Thoracic aorta (tissue), 2 donors: ENCODE measurements at regions not wholly inside any gene's neighbourhood (a gene's known extent, or its start where the extent isn't known, plus 50 kb on each side); places are given as distances from the start of the nearest gene placed in this dataset.
"Not testable (repeated sequence)": the region's sequence is repeated elsewhere in the genome, so short reads cannot be mapped to it uniquely, and the experiment has no call there.

Experiments
- ATAC-seq: fragments of 150-250 bp; one replicate; pipeline ENCODE4 v1.8.0; 2017; ENCODE audit warnings: low read depth; ENCODE audit not compliant: insufficient number of reproducible peaks, low FRiP score
- DNase-seq: peaks from one replicate; pipeline ENCODE4 v3.0.0-alpha.2; 2020; ENCODE audit warnings: low spot score
- H3K27ac ChIP-seq, 2 donors: fragments of 200-600 bp; sonication (generic); 1 replicate in 1 of 2; 2 replicates in 1 of 2; pipeline ENCODE4 v1.5.1; 2016; ENCODE audit warnings: mild to moderate bottlenecking in 2 of 2, moderate library complexity in 2 of 2
- H3K27me3 ChIP-seq: fragments of 200-600 bp; sonication (generic); replicated peaks from 2 replicates; pipeline ENCODE4 v1.6.0; 2016; ENCODE audit warnings: mild to moderate bottlenecking; ENCODE audit not compliant: insufficient read depth
- H3K36me3 ChIP-seq: fragments of 200-600 bp; sonication (generic); one replicate; pipeline ENCODE4 v1.5.1; 2016
- H3K4me1 ChIP-seq, 2 donors: fragments of 200-600 bp; sonication (generic); 1 replicate in 1 of 2; 2 replicates in 1 of 2; pipeline versions ENCODE4 v1.5.1 to v1.6.0; 2016; ENCODE audit warnings: low read depth in 2 of 2, mild to moderate bottlenecking in 1 of 2; ENCODE audit not compliant: control insufficient read depth in 1 of 2
- H3K4me3 ChIP-seq: fragments of 200-600 bp; sonication (generic); 2 replicates; pipeline ENCODE4 v1.5.1; 2016; ENCODE audit warnings: mild to moderate bottlenecking
- H3K9me3 ChIP-seq: fragments of 200-600 bp; sonication (generic); 2 replicates; pipeline ENCODE4 v1.5.1; 2016

DNA sequence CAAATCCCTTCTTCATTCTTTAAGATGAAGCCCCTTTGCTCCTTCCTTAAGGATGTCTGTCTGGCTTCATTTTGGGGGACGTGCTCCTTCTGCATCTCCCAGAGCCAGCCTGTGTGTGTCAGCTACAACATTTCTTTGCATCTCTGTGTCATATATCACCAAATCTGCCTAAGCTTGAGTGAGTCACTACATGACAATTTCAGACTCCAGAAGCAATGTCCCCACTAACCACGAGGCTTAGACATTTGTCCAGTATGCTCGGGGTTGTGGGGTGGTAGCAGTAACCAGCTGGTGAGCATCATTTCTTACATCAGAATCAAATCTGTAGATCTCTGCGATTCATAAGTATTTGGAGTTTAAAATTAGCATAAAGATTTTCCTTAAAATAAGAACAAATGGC, 54.1 kb upstream of the USP14 start:
- not testable (repeated sequence) for DNase-seq

DNA sequence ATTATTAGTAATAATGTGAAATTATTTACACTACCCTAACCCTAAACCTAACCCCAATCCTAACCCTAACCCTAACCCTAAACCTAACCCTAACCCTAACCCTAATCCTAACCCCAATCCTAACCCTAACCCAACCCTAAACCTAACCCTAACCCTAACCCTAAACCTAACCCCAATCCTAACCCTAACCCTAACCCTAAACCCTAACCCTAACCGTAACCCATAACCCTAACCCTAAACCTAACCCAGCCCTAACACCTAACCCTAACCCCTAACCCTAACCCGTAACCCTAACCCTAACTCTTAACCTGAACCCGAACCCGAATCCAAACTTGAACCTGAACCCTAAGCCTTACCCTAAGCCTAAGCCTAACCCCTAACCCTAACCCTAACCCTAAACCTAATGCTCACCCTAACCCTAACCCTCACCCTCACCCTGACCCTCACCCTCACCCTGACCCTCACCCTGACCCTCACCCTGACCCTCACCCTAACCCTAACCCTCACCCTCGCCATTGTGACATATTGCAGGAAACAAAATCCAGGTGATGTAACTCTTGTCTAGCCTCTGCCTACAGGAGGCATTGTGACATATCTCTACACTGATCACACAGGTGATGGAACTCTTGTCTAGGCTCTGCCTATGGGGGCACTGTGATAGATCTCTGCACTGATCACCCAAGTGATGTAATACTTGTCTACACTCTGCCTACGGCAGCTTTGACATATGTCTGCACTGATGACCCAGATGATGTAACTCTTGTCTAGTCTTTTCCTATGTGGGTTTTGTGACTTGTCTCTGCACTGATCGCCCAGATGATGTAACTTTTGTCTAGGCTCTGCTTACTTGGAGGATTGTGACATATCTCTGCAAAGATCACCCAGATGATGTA, 53.0 kb upstream of the USP14 start:
- H3K9me3 ChIP-seq, ATAC-seq, H3K27me3 ChIP-seq, H3K4me1 ChIP-seq, DNase-seq, H3K36me3 ChIP-seq, H3K27ac ChIP-seq, H3K4me3 ChIP-seq: not testable (repeated sequence)

More for the DNA sequence above, 54.1 kb upstream of the USP14 start:
- H3K4me3 ChIP-seq, H3K4me1 ChIP-seq, H3K36me3 ChIP-seq, H3K9me3 ChIP-seq, ATAC-seq, H3K27ac ChIP-seq, H3K27me3 ChIP-seq: not testable (repeated sequence)

DNA sequence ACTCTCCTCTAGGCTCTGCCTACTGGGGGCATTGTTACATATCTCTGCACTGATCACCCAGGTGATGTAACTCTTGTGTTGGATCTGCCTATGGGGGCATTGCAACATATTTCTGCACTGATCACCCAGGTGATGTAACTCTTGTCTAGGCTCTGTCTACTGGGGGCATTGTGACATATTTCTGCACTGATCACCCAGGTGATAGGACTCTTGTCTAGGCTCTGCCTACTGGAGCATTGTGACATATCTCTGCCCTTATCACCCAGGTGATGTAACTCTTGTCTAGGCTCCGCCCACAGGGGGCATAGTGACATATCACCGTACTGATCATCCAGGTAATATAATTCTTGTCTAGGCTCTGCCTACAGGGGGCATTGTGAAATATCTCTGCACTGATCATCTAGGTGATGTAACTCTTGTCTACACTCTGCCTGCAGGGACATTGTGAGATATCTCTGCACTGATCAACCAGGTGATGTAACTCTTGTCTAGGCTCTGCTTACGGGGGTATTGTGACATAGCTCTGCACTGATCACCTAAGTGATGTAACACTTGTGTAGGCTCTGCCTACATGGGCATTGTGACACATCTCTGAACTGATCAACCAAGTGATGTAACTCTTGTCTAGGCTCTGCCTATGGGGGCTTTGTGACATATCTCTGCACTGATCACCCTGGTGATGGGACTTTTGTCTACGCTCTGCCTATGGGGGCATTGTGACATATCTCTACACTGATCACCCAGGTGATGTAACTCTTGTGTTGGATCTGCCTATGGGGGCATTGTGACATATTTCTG, 52.1 kb upstream of the USP14 start:
- not testable (repeated sequence) for DNase-seq, H3K9me3 ChIP-seq, H3K36me3 ChIP-seq, ATAC-seq, H3K4me3 ChIP-seq, H3K27me3 ChIP-seq, H3K27ac ChIP-seq, H3K4me1 ChIP-seq

DNA sequence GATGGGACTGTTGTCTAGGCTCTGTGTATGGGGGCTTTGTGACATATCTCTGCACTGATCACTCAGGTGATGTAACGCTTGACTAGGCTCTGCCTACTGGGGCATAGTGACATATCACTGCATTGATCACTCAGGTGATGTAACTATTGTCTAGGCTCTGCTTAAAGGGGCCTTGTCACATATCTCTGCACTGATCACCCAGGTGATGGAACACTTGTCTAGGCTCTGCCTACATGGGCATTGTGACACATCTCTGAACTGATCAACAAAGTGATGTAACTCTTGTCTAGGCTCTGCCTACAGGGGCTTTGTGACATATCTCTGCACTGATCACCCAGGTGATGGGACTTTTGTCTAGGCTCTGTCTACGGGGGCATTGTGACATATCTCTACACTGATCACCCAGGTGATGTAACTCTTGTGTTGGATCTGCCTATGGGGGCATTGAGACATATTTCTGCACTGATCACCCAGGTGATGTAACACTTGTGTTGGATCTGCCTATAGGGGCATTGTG, 51.4 kb upstream of the USP14 start:
- not testable (repeated sequence) for H3K4me1 ChIP-seq, H3K27me3 ChIP-seq, H3K9me3 ChIP-seq, H3K27ac ChIP-seq, H3K4me3 ChIP-seq, DNase-seq, H3K36me3 ChIP-seq, ATAC-seq

DNA sequence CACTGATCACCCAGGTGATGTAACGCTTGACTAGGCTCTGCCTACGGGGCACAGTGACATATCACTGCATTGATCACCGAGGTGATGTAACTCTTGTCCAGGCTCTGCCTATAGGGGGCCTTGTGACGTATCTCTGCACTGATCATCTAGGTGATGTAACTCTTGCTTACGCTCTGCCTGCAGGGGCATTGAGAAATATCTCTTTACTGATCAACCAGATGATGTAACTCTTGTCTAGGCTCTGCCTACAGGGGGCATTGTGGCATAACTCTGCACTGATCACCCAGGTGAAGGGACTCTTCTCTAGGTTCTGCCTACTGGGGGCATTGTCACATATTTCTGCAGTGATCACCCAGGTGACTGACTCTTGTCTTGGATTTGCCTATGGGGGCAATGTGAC, 50.9 kb upstream of the USP14 start:
- not testable (repeated sequence) for H3K9me3 ChIP-seq, H3K36me3 ChIP-seq, H3K4me3 ChIP-seq, H3K4me1 ChIP-seq, H3K27me3 ChIP-seq, ATAC-seq, DNase-seq, H3K27ac ChIP-seq

DNA sequence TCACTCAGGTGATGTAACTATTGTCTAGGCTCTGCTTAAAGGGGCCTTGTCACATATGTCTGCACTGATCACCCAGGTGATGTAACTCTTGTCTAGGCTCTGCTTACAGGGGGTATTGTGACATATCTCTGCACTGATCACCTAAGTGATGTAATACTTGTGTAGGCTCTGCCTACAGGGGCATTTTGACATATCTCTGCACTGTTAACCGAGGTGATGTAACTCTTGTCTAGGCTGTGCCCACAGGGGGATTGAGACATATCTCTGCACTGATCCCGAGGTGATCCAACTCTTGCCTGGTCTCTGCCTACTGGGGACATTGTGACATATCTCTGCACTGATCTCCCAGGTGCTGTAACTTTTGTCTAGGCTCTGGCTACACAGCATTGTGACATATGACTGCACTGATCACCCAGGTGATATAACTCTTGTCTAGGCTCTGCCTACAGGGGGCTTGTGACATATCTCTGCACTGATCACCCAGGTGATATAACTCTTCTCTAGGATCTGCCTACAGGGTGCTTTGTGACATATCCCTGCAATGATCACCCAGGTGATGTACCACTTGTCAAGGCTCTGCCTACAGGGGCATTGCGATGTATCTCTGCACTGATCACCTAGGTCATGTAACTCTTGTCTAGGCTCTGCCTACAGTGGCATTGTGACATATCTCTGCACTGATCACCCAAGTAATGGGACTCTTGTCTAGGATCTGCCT, 50.3 kb upstream of the USP14 start:
- H3K4me1 ChIP-seq, H3K27ac ChIP-seq, DNase-seq, H3K36me3 ChIP-seq, H3K27me3 ChIP-seq, H3K4me3 ChIP-seq, H3K9me3 ChIP-seq: not testable (repeated sequence)
- ATAC-seq, result peak; percentile 88
